WTC11 (cell line): ENCODE measurements at regions not wholly inside any gene's neighbourhood (a gene's known extent, or its start where the extent isn't known, plus 50 kb on each side); places are given as distances from the start of the nearest gene placed in this dataset.
A peak's percentile ranks its signal among the peaks of the same experiment; 100 is the strongest.

ENCODE experiments used
- ATAC-seq: fragments of 200-7000 bp; cut with Tn5 transposase; 2 replicates; pipeline ENCODE4 v1.10.0; 2021; ENCODE audit warnings: mild to moderate bottlenecking, moderate library complexity
- CTCF ChIA-PET: fragments of 300-600 bp; sonication (Branson Sonifier 250); formaldehyde crosslinking; loops from one replicate; lab custom pipeline; 2021; ENCODE audit warnings: antibody characterized with exemption; lab: Charles Lee
- POLR2A ChIA-PET: fragments of 350-600 bp; sonication (Branson Sonifier 250); formaldehyde crosslinking; loops from one replicate; lab custom pipeline; 2021; ENCODE audit warnings: antibody characterized with exemption; lab: Charles Lee
- DNase-seq: peaks from one replicate; pipeline ENCODE4 v3.0.0; 2021; ENCODE audit warnings: low spot score
- H3K27ac Mint-ChIP-seq: 2 replicates; pipeline ENCODE4 v1.8.0; 2021; ENCODE audit warnings: mixed read lengths
- H3K27me3 Mint-ChIP-seq: 2 replicates; pipeline ENCODE4 v1.8.0; 2021; ENCODE audit warnings: low read depth, mild to moderate bottlenecking, moderate library complexity, mixed read lengths
- H3K36me3 Mint-ChIP-seq: 2 replicates; pipeline ENCODE4 v1.8.0; 2021; ENCODE audit warnings: mixed read lengths
- H3K4me1 Mint-ChIP-seq: 2 replicates; pipeline ENCODE4 v1.8.0; 2022; ENCODE audit warnings: mixed read lengths
- H3K4me3 Mint-ChIP-seq: 2 replicates; pipeline ENCODE4 v1.8.0; 2021; ENCODE audit warnings: mild to moderate bottlenecking, moderate library complexity, mixed read lengths
- H3K9me3 Mint-ChIP-seq: 2 replicates; pipeline ENCODE4 v1.8.0; 2021; ENCODE audit warnings: mixed read lengths
- AR ChIP-seq: fragments of 250-450 bp; sonication (Bioruptor Pico); IDR thresholded peaks from 2 replicates; pipeline ENCODE4 v1.9.0; 2021; ENCODE audit warnings: mild to moderate bottlenecking
- ATF1 ChIP-seq: sonication (generic); formaldehyde crosslinking; IDR thresholded peaks from 2 replicates; pipeline ENCODE4 v1.8.1; 2023; ENCODE audit warnings: mild to moderate bottlenecking, moderate library complexity, missing genetic modification reagents
- CBFB ChIP-seq: sonication (generic); formaldehyde crosslinking; IDR thresholded peaks from 2 replicates; pipeline ENCODE4 v1.8.1; 2022; ENCODE audit warnings: mild to moderate bottlenecking, low read depth, missing genetic modification reagents
- ETV6 ChIP-seq: sonication (generic); formaldehyde crosslinking; IDR thresholded peaks from 2 replicates; pipeline ENCODE4 v1.8.1; 2022; ENCODE audit warnings: mild to moderate bottlenecking, missing genetic modification reagents
- FOXP1 ChIP-seq: sonication (generic); formaldehyde crosslinking; IDR thresholded peaks from 2 replicates; pipeline ENCODE4 v1.8.0; 2022; ENCODE audit warnings: missing genetic modification reagents, mild to moderate bottlenecking, moderate library complexity, borderline replicate concordance
- GTF2I ChIP-seq: fragments of 250-450 bp; sonication (Bioruptor Pico); conservative IDR thresholded peaks from 2 replicates; pipeline ENCODE4 v1.4.0; 2021; ENCODE audit warnings: mild to moderate bottlenecking
- JUN ChIP-seq: sonication (generic); formaldehyde crosslinking; IDR thresholded peaks from 2 replicates; pipeline ENCODE4 v1.8.0; 2023; ENCODE audit warnings: mild to moderate bottlenecking, missing genetic modification reagents
- NFYB ChIP-seq: sonication (generic); formaldehyde crosslinking; conservative IDR thresholded peaks from 2 replicates; pipeline ENCODE4 v1.8.0; 2022; ENCODE audit warnings: low read depth, missing genetic modification reagents
- NR1H2 ChIP-seq: sonication (generic); formaldehyde crosslinking; IDR thresholded peaks from 2 replicates; pipeline ENCODE4 v1.9.0; 2021; ENCODE audit warnings: mild to moderate bottlenecking, moderate library complexity, missing genetic modification reagents
- PRRX2 ChIP-seq: fragments of 250-450 bp; sonication (Bioruptor Pico); IDR thresholded peaks from 2 replicates; pipeline ENCODE4 v1.8.0; 2021; ENCODE audit warnings: mild to moderate bottlenecking
- RORB ChIP-seq: fragments of 250-450 bp; sonication (Bioruptor Pico); IDR thresholded peaks from 2 replicates; pipeline ENCODE4 v1.9.0; 2021; ENCODE audit warnings: mild to moderate bottlenecking
- SOX15 ChIP-seq: fragments of 250-450 bp; sonication (Bioruptor Pico); IDR thresholded peaks from 2 replicates; pipeline ENCODE4 v1.9.0; 2021; ENCODE audit warnings: mild to moderate bottlenecking
- SP1 ChIP-seq: sonication (generic); formaldehyde crosslinking; conservative IDR thresholded peaks from 2 replicates; pipeline ENCODE4 v1.8.1; 2022; ENCODE audit warnings: missing genetic modification reagents
- TCF7 ChIP-seq: sonication (generic); formaldehyde crosslinking; IDR thresholded peaks from 2 replicates; pipeline ENCODE4 v1.8.0; 2022; ENCODE audit warnings: mild to moderate bottlenecking, low read depth, missing genetic modification reagents, moderate library complexity
- ZNF219 ChIP-seq: sonication (generic); formaldehyde crosslinking; IDR thresholded peaks from 2 replicates; pipeline ENCODE4 v1.8.0; 2023; ENCODE audit warnings: missing genetic modification reagents, mild to moderate bottlenecking, borderline replicate concordance
- ZNF396 ChIP-seq: fragments of 250-450 bp; sonication (Bioruptor Pico); IDR thresholded peaks from 2 replicates; pipeline ENCODE4 v1.8.0; 2021; ENCODE audit warnings: mild to moderate bottlenecking, moderate library complexity, borderline replicate concordance
- ZNF425 ChIP-seq: fragments of 250-450 bp; sonication (Bioruptor Pico); conservative IDR thresholded peaks from 2 replicates; pipeline ENCODE4 v1.9.0; 2021; ENCODE audit warnings: mild to moderate bottlenecking
- TF ChIP-seq, protein P1 (sequence below): fragments of 200-600 bp; IDR thresholded peaks from 2 replicates; pipeline ENCODE4 v1.8.0; 2022; ENCODE audit warnings: antibody characterized with exemption
- TF ChIP-seq, protein P2 (sequence below): sonication (generic); formaldehyde crosslinking; IDR thresholded peaks from 2 replicates; pipeline ENCODE4 v1.8.1; 2023; ENCODE audit warnings: mild to moderate bottlenecking, missing genetic modification reagents, moderate library complexity
- TF ChIP-seq, protein P3 (sequence below): sonication (generic); formaldehyde crosslinking; IDR thresholded peaks from 2 replicates; pipeline ENCODE4 v1.8.0; 2022; ENCODE audit warnings: missing genetic modification reagents
- TF ChIP-seq, protein P4 (sequence below): sonication (generic); formaldehyde crosslinking; IDR thresholded peaks from 2 replicates; pipeline ENCODE4 v1.8.1; 2022; ENCODE audit warnings: low read depth, missing genetic modification reagents, borderline replicate concordance

DNA sequence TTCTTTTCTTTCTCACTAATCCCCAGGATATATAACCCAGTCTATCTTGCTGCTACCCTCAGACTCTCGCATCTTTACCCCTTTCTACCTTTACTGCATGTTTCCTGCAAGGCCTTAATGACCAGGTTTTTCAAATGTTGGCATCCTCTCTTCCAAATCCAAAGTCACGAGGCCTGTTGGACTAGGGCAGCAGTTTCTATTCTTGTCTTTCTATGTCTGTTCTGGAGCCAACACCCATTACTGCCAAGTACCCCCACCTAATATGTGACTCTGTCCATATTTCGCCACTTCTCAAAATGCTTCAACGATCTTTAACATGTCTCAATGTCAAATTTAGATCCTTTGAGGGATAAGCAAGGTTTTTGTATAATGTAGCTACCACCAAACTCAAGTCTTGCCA lies 443.4 kb downstream of the BMP2 start (continued):
- TF ChIP-seq ETV6 (CRISPR knock-in tag) (no peak), NFYB (CRISPR knock-in tag) (no peak), PRRX2 (CRISPR knock-in tag) (no peak), NR1H2 (CRISPR knock-in tag) (no peak), ZNF219 (CRISPR knock-in tag) (no peak), ZNF425 (CRISPR knock-in tag) (no peak), SOX15 (no peak), ZNF396 (CRISPR knock-in tag) (no peak), TCF7 (CRISPR knock-in tag) (no peak), JUN (CRISPR knock-in tag) (no peak)
- TF ChIP-seq, all 79 proteins: peak for 0

GRCh38 chr20:7214081-7214740 lies 446.7 kb downstream of the BMP2 start:
- Mint-ChIP-seq H3K9me3 (peaks cover 7% of the 10 kb centered on the region), H3K4me3 (no peak overlapping the region), H3K4me1 (peaks cover 25% of the 10 kb centered on the region), H3K27me3 (no peaks in the 10 kb centered on the region), H3K27ac (peak overlapping the region; percentile 69), H3K36me3 (no peaks in the 10 kb centered on the region)
- POLR2A ChIA-PET, result no interaction called here
- DNase-seq, result peak; percentile 25
- peak; percentile 92 for ATAC-seq
- TF ChIP-seq, protein P1, sequence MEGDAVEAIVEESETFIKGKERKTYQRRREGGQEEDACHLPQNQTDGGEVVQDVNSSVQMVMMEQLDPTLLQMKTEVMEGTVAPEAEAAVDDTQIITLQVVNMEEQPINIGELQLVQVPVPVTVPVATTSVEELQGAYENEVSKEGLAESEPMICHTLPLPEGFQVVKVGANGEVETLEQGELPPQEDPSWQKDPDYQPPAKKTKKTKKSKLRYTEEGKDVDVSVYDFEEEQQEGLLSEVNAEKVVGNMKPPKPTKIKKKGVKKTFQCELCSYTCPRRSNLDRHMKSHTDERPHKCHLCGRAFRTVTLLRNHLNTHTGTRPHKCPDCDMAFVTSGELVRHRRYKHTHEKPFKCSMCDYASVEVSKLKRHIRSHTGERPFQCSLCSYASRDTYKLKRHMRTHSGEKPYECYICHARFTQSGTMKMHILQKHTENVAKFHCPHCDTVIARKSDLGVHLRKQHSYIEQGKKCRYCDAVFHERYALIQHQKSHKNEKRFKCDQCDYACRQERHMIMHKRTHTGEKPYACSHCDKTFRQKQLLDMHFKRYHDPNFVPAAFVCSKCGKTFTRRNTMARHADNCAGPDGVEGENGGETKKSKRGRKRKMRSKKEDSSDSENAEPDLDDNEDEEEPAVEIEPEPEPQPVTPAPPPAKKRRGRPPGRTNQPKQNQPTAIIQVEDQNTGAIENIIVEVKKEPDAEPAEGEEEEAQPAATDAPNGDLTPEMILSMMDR, result no peak
- TF ChIP-seq, protein P2, sequence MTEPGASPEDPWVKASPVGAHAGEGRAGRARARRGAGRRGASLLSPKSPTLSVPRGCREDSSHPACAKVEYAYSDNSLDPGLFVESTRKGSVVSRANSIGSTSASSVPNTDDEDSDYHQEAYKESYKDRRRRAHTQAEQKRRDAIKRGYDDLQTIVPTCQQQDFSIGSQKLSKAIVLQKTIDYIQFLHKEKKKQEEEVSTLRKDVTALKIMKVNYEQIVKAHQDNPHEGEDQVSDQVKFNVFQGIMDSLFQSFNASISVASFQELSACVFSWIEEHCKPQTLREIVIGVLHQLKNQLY (CRISPR knock-in tag), result no peak
- TF ChIP-seq CBFB, result no peak
- TF ChIP-seq, protein P3, sequence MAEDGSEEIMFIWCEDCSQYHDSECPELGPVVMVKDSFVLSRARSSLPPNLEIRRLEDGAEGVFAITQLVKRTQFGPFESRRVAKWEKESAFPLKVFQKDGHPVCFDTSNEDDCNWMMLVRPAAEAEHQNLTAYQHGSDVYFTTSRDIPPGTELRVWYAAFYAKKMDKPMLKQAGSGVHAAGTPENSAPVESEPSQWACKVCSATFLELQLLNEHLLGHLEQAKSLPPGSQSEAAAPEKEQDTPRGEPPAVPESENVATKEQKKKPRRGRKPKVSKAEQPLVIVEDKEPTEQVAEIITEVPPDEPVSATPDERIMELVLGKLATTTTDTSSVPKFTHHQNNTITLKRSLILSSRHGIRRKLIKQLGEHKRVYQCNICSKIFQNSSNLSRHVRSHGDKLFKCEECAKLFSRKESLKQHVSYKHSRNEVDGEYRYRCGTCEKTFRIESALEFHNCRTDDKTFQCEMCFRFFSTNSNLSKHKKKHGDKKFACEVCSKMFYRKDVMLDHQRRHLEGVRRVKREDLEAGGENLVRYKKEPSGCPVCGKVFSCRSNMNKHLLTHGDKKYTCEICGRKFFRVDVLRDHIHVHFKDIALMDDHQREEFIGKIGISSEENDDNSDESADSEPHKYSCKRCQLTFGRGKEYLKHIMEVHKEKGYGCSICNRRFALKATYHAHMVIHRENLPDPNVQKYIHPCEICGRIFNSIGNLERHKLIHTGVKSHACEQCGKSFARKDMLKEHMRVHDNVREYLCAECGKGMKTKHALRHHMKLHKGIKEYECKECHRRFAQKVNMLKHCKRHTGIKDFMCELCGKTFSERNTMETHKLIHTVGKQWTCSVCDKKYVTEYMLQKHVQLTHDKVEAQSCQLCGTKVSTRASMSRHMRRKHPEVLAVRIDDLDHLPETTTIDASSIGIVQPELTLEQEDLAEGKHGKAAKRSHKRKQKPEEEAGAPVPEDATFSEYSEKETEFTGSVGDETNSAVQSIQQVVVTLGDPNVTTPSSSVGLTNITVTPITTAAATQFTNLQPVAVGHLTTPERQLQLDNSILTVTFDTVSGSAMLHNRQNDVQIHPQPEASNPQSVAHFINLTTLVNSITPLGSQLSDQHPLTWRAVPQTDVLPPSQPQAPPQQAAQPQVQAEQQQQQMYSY (CRISPR knock-in tag), result no peak
- CTCF ChIA-PET, result interaction anchor here (0.7 kb wide), 1 partner anchor 47 kb away, joined by 3 read pairs; no protein-coding TSS in a partner anchor

- ChIA-PET POLR2A (no interaction called here), CTCF (no interaction called here)
- Mint-ChIP-seq H3K9me3 (peaks cover 15% of the 10 kb centered on the region), H3K27ac (no peak overlapping the region), H3K4me1 (peaks cover 27% of the 10 kb centered on the region), H3K4me3 (no peak overlapping the region), H3K36me3 (peaks cover 3% of the 10 kb centered on the region; the same call in 1 of the 2 replicates), H3K27me3 (no peaks in the 10 kb centered on the region)
- DNase-seq, result no peak
- ATAC-seq, result no peak
- no peak for TF ChIP-seq AR
- TF ChIP-seq ATF1 (CRISPR knock-in tag), result no peak
- TF ChIP-seq, protein P4, sequence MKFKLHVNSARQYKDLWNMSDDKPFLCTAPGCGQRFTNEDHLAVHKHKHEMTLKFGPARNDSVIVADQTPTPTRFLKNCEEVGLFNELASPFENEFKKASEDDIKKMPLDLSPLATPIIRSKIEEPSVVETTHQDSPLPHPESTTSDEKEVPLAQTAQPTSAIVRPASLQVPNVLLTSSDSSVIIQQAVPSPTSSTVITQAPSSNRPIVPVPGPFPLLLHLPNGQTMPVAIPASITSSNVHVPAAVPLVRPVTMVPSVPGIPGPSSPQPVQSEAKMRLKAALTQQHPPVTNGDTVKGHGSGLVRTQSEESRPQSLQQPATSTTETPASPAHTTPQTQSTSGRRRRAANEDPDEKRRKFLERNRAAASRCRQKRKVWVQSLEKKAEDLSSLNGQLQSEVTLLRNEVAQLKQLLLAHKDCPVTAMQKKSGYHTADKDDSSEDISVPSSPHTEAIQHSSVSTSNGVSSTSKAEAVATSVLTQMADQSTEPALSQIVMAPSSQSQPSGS (CRISPR knock-in tag), result no peak
- TF ChIP-seq RORB (CRISPR knock-in tag), result no peak
- TF ChIP-seq FOXP1 (CRISPR knock-in tag), result no peak
- TF ChIP-seq SP1, result no peak
- TF ChIP-seq GTF2I, result no peak
Measured at GRCh38 chr20:7217606-7218005, 450.1 kb downstream of the BMP2 start.
